G401 (cell line): ENCODE measurements at regions not wholly inside any gene's neighbourhood (a gene's known extent, or its start where the extent isn't known, plus 50 kb on each side); places are given as distances from the start of the nearest gene placed in this dataset.

Experiments used
- DNase-seq: peaks from one replicate; pipeline ENCODE4 v3.0.0-alpha.2; 2015; ENCODE audit warnings: low spot score
- in situ Hi-C: cut with HindIII; loops from 2 replicates; pipeline ENCODE4 v1.10.0; 2016; ENCODE audit warnings: low sequenced_read_pairs, mixed read lengths

DNA sequence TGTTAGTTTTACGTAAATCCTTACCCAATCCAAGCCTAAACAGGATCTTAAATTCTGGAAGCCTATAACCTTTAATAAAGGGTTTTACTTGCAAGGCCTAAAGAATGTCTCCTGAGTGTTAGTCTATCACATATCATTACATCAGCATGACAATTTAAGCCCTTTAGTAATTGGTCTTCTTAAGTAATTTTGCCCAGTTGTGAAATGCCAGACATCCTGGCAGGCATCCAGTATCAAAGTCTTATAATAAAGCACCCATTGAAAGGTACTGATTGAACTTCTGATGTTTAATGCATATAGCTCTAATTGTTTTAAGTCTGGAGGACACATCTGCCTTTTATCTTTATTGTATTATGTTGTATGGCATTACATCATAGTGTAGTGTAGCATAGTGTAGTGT is 1078.9 kb downstream of the SLITRK1 start:
- DNase-seq, result no peak
- in situ Hi-C loops, result no loop called here

GRCh38 chr13:82802528-82802927 is 1079.7 kb downstream of the SLITRK1 start:
- in situ Hi-C loops, result no loop called here
- DNase-seq, result no peak

- no peak for DNase-seq
- in situ Hi-C loops, result no loop called here
Observed at GRCh38 chr13:82800391-82800790, 1081.9 kb downstream of the SLITRK1 start.

DNA sequence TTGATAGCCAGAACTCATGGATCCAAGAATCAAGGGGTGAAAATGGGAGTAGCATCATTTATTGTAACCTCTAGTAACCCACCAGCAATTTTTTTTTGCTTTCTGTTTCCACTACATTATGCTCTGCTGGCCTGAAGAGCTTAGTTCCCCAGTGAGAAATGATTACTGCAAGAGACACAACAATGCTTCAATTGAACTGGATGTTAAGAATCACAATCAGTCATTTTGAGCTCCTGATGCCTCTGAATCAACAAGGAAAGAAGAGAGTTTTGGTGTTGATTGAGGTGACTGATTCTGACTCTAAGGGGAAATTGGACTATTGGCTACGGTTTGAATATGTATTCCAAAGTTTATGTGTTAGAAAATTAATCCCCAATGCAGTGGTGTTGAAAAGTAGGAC is 1084.4 kb downstream of the SLITRK1 start:
- in situ Hi-C loops, result no loop called here
- no peak for DNase-seq

- in situ Hi-C loops, result no loop called here
- DNase-seq, result no peak
Observed at GRCh38 chr13:82791035-82791434, 1091.2 kb downstream of the SLITRK1 start.

GRCh38 chr13:82772816-82773215 is 1109.5 kb downstream of the SLITRK1 start:
- DNase-seq, result no peak
- in situ Hi-C loops, result no loop called here

DNA sequence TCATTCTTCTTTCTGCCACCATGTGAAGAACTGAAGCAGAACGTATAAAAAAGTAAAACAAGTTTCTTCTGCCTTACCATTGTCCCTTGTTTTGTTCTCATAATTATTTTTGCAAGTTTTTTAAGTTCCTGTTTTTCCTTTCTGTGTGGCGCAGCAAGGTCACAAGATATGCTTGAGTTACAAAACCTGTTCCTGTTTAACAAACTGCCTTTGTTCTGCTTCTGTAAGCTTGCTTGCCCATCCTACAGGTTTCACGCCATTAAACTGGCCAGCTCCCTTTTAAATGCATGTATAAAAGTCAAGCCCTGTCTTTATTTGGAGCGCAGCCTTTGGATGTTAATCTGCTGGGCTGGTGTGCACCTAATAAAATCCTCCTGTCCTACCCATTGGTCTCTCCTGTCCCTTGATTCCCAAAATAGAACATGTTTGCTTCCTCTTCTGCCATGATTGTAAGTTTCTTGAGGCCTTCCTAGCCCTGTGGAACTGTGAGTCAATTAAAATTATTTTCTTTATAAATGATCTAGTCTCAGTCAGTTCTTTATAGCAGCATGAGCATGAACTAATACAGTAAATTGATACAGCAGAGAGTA is 1115.4 kb downstream of the SLITRK1 start:
- no peak for DNase-seq
- in situ Hi-C loops, result no loop called here

- no peak for DNase-seq
- in situ Hi-C loops, result no loop called here
Observed at GRCh38 chr13:82758044-82758443, 1124.2 kb downstream of the SLITRK1 start.

- DNase-seq, result no peak
- in situ Hi-C loops, result no loop called here
Observed at GRCh38 chr13:82751206-82751605, 1131.1 kb downstream of the SLITRK1 start.

DNA sequence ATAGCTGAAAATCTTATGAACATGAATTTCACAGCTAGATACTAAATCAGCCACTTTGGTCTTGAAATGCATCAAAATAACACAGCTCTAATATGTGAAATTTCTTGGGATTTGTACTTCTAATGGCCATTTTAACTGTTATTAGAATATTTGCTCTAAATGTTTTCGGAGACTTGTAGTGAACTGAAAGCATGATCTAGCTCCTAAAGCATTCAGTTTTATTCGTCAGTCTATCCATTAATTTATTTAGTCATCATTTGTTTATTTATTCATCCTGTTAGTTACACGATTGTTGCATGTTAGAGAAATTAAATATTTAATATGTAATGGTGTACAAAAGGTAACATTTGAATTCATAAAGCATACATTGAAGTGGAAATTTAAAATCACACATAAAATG is 1132.7 kb downstream of the SLITRK1 start:
- in situ Hi-C loops, result no loop called here
- no peak for DNase-seq

DNA sequence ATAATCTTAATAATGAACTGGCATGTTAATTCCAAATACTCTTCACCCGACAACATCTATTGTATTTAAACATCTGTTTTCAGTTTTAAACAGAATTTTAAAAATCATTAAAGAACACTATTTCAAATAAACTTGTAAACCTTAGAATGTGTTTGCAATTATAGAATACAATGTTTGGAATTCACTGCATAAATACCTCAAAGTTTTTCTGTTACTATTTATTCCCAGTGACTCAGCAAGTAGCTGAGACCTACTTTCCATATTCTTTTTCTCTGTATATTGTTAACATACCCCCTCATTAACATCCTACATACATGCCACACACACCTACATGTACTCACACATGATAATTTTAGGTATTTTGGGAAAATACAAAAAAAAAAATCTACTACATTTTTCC is 1134.3 kb downstream of the SLITRK1 start:
- in situ Hi-C loops, result no loop called here
- no peak for DNase-seq

GRCh38 chr13:82747291-82747690 is 1135.0 kb downstream of the SLITRK1 start:
- no peak for DNase-seq
- in situ Hi-C loops, result no loop called here

DNA sequence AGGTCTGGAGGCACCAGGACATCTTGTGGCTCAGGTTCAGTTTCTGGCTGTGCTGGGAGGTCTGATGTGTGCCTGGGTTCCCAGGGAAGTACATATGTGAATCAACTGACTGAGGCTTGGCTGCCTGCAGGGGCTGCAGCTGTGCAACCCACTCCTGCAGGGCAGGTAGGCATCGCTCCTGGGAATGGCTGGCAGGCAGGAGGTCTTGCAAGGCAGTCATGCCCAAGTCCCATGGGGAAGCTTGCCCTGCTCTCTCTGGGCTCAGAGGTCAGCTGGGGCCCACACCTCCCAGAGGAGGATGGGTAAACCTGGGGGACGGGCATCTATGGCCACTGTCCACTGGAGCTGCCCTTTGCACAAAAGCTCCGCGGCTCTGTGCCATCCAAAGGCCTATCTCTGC is 1141.8 kb downstream of the SLITRK1 start:
- DNase-seq, result no peak
- in situ Hi-C loops, result no loop called here

DNA sequence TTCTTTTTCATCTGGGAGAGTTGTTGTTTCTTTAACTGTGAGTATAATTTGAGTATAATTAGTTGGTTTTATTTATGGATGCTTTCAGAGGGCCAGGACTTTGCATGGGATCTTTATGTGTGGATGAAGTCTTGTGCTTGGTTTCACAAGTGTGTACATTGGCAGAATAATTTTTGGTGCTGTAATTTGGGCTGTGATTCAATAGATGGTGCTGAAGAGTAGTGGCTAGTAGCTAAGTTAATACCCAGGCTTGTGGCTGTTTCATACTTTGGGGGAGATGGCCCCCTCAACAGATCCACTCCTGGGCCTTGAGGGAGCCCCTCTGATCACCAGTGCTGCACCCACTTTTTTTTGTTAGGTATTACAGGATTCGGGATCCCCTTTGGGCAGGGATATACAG is 1142.4 kb downstream of the SLITRK1 start:
- DNase-seq, result no peak
- in situ Hi-C loops, result no loop called here

DNA sequence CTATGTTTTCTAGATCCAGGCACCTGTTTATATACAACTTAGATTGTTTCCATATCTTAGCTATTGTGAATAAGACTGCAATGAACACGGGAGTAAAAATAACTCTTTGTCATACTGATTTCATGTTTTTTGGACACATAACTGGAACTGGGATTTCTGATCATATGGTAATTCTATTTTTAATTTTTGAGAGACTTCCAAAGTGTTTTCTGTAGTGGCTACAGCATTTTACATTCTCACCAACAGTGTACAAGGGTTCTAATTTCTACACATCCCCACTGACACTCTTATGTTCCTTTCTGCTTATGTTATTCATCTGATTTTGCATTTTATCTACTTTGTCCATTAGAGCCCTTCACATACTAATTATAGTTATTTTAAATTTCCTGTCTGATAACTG is 1152.9 kb downstream of the SLITRK1 start:
- DNase-seq, result no peak
- in situ Hi-C loops, result no loop called here

DNA sequence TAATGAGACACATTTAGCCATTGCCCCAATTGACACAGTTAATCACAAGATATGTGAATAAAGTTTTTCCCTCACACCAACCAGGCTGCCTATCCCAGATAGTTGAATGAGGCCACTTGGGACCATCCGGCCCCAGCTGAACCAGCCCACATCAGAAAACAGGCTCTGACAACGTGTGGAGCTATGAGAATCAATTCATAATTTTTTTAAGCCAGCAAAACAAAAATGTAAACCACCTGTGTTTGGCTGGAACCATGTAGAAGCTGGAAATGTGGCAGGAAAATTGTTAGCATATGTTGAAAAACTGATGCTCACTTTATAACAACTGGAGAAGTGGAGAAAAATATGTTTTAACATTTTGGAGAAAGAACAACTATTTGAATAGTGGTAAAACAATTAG is 1161.3 kb downstream of the SLITRK1 start:
- no peak for DNase-seq
- in situ Hi-C loops, result no loop called here

GRCh38 chr13:82719987-82720386 is 1162.3 kb downstream of the SLITRK1 start:
- in situ Hi-C loops, result no loop called here

GRCh38 chr13:82717249-82717648 is 1165.0 kb downstream of the SLITRK1 start:
- DNase-seq, result no peak
- in situ Hi-C loops, result no loop called here

More at GRCh38 chr13:82719987-82720386, 1162.3 kb downstream of the SLITRK1 start:
- DNase-seq, result no peak

DNA sequence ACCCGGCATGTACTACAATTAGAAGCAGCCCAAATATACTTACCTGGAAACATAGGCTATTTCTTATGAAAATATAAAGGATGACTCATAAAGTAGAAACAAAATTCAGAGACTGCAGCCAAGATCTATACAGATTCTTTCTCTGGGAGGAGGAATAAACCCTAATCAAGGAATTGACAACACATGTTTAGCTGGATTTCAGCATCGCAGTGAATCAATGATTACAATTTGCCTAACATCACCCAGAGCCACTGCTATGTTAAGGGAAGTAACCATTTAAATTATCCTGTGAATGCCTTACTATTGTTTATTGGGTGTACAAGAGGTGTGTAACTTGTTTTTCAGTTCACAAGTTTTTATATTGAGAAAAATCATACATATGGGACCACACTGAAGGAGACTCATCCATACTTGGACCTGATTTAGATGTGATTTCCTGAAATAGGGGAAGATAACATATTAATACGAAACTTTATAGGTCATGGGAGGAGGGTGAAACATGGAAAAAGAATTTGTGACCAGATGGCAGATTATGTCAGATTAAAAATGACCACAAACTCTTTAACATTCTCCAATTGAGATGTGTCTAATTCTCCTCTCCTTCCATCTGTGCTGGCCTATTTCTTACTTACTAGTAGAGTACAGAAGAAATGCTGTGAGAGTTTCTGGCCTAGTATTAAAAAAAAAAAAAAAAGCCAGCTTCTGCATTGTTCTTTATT is 1168.4 kb downstream of the SLITRK1 start:
- no peak for DNase-seq
- in situ Hi-C loops, result no loop called here

- in situ Hi-C loops, result no loop called here
- no peak for DNase-seq
Observed at GRCh38 chr13:82702513-82702912, 1179.8 kb downstream of the SLITRK1 start.

DNA sequence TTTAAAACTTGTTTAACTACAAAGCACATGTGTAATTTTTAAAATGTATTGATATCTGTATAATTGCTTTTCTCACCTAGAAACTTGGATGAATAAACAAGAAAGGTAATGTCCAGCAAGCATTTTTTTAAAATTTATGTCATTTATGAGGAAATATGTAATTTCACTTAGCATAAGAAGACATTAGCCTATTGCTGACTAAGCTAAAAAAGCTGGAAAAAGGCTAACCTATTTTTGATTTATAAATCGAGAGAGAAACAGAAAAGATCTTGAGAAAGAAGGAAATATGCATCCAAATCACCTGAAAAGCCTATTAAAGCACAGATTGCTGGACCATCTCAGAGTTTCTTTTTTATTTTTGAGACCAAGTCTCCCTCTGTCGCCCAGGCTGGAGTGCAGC is 1181.3 kb downstream of the SLITRK1 start:
- DNase-seq, result no peak
- in situ Hi-C loops, result no loop called here
